ENCODE measurements at regions not wholly inside any gene's neighbourhood (a gene's known extent, or its start where the extent isn't known, plus 50 kb on each side); places are given as distances from the start of the nearest gene placed in this dataset.

DNA sequence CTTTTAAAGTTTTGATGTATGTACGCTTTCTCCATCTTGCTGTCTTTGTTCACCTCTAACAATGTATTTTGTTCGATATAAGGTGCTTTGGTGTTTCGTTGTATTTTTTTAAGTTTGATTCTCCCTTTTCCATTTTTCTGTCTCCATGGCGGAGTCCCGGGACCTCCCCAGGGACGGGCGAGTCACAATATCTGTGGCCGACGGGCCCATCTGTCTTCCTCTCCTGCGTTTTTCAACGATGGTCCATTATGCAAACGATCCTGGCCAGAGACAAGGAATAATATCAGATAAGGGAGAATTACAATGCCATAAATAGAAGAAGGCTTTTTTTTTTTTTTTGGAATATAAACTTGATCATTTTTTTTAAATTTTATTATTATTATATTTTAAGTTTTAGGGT, 112.3 kb upstream of the SHOX start:
- ChIA-PET CTCF (no interaction called here), POLR2A (no interaction called here)
- no peak for DNase-seq (ENCODE audit: extremely low spot score)
- TF ChIP-seq ELF4 (IDR thresholded peaks at IDR 0.05) (no peak), SUZ12 (IDR thresholded peaks at IDR 0.05) (no peak), SP1 (IDR thresholded peaks at IDR 0.05) (no peak), FOXK2 (IDR thresholded peaks at IDR 0.05) (no peak), TARDBP (IDR thresholded peaks at IDR 0.05) (no peak), ARNT (IDR thresholded peaks at IDR 0.05) (no peak), FOXA1 (IDR thresholded peaks at IDR 0.05) (no peak), BHLHE40 (IDR thresholded peaks at IDR 0.05; ENCODE audit: borderline replicate concordance) (no peak), FOXM1 (IDR thresholded peaks at IDR 0.05; ENCODE audit: borderline replicate concordance) (no peak), CTBP1 (IDR thresholded peaks at IDR 0.05; ENCODE audit: borderline replicate concordance) (no peak), L3MBTL2 (conservative IDR thresholded peaks at IDR 0.05) (no peak), LEF1 (IDR thresholded peaks at IDR 0.05; ENCODE audit: borderline replicate concordance) (no peak), HDGF (IDR thresholded peaks at IDR 0.05; ENCODE audit: borderline replicate concordance) (no peak), NFRKB (IDR thresholded peaks at IDR 0.05) (no peak), PKNOX1 (IDR thresholded peaks at IDR 0.05) (no peak), ZNF384 (IDR thresholded peaks at IDR 0.05) (no peak)

GRCh38 chrX:519741-520140, 110.8 kb upstream of the SHOX start:
- no peak for TF ChIP-seq L3MBTL2 (conservative IDR thresholded peaks at IDR 0.05)
- TF ChIP-seq PKNOX1 (IDR thresholded peaks at IDR 0.05): no peak
- no peak for TF ChIP-seq ZNF384 (IDR thresholded peaks at IDR 0.05)
- TF ChIP-seq FOXK2 (IDR thresholded peaks at IDR 0.05): no peak
- no peak for TF ChIP-seq FOXM1 (IDR thresholded peaks at IDR 0.05; ENCODE audit: borderline replicate concordance)
- TF ChIP-seq HDGF (IDR thresholded peaks at IDR 0.05; ENCODE audit: borderline replicate concordance): no peak
- no peak for TF ChIP-seq ARNT (IDR thresholded peaks at IDR 0.05)
- TF ChIP-seq FOXA1 (IDR thresholded peaks at IDR 0.05): no peak
- TF ChIP-seq SP1 (IDR thresholded peaks at IDR 0.05): no peak
- TF ChIP-seq BHLHE40 (IDR thresholded peaks at IDR 0.05; ENCODE audit: borderline replicate concordance): no peak
- TF ChIP-seq ELF4 (IDR thresholded peaks at IDR 0.05): no peak
- TF ChIP-seq CTBP1 (IDR thresholded peaks at IDR 0.05; ENCODE audit: borderline replicate concordance): no peak
- no peak for TF ChIP-seq TARDBP (IDR thresholded peaks at IDR 0.05)
- no peak for DNase-seq (ENCODE audit: extremely low spot score)
- CTCF ChIA-PET: no interaction called here

DNA sequence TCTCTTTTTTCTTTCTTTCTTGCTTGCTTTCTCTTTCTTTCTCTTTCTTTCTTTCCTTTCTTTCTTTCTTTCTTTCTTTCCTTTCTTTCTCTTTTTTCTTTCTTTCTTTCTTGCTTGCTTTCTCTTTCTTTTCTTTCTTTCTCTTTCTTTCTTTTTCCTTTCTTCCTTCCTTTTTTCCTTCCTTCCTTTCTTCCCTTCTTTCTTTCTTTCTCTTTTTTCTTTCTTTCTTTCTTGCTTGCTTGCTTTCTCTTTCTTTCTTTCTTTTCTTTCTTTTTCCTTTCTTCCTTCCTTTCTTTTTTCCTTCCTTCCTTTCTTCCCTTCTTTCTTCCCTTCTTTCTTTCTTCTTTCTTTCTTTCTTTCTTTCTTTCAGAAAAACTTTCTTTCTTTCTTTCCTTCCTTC, 108.1 kb upstream of the SHOX start:
- POLR2A ChIA-PET: no interaction called here
- DNase-seq (ENCODE audit: extremely low spot score): no peak
- CTCF ChIA-PET: no interaction called here
- TF ChIP-seq FOXK2 (IDR thresholded peaks at IDR 0.05) (no peak), BHLHE40 (IDR thresholded peaks at IDR 0.05; ENCODE audit: borderline replicate concordance) (no peak), SUZ12 (IDR thresholded peaks at IDR 0.05) (no peak), ELF4 (IDR thresholded peaks at IDR 0.05) (no peak), ZNF384 (IDR thresholded peaks at IDR 0.05) (no peak)

More at GRCh38 chrX:519741-520140, 110.8 kb upstream of the SHOX start:
- POLR2A ChIA-PET: no interaction called here

- CTCF ChIA-PET: no interaction called here
- POLR2A ChIA-PET: no interaction called here
- TF ChIP-seq LEF1 (IDR thresholded peaks at IDR 0.05; ENCODE audit: borderline replicate concordance): no peak
- TF ChIP-seq FOXA1 (IDR thresholded peaks at IDR 0.05): no peak
- no peak for TF ChIP-seq HDGF (IDR thresholded peaks at IDR 0.05; ENCODE audit: borderline replicate concordance)
- TF ChIP-seq NFRKB (IDR thresholded peaks at IDR 0.05): no peak
- no peak for TF ChIP-seq ZNF384 (IDR thresholded peaks at IDR 0.05)
- no peak for TF ChIP-seq SP1 (IDR thresholded peaks at IDR 0.05)
- no peak for TF ChIP-seq BHLHE40 (IDR thresholded peaks at IDR 0.05; ENCODE audit: borderline replicate concordance)
- TF ChIP-seq FOXM1 (IDR thresholded peaks at IDR 0.05; ENCODE audit: borderline replicate concordance): no peak
- no peak for TF ChIP-seq FOXK2 (IDR thresholded peaks at IDR 0.05)
- no peak for TF ChIP-seq SUZ12 (IDR thresholded peaks at IDR 0.05)
- TF ChIP-seq L3MBTL2 (conservative IDR thresholded peaks at IDR 0.05): no peak
- no peak for TF ChIP-seq PKNOX1 (IDR thresholded peaks at IDR 0.05)
- TF ChIP-seq CTBP1 (IDR thresholded peaks at IDR 0.05; ENCODE audit: borderline replicate concordance): no peak
- TF ChIP-seq ELF4 (IDR thresholded peaks at IDR 0.05): no peak
- TF ChIP-seq TARDBP (IDR thresholded peaks at IDR 0.05): no peak
- TF ChIP-seq ARNT (IDR thresholded peaks at IDR 0.05): no peak
- no peak for DNase-seq (ENCODE audit: extremely low spot score)
These were observed 105.5 kb upstream of the SHOX start for GRCh38 chrX:525134-525533.

- TF ChIP-seq TARDBP (IDR thresholded peaks at IDR 0.05) (no peak), FOXA1 (IDR thresholded peaks at IDR 0.05) (no peak), CTBP1 (IDR thresholded peaks at IDR 0.05; ENCODE audit: borderline replicate concordance) (no peak), LEF1 (IDR thresholded peaks at IDR 0.05; ENCODE audit: borderline replicate concordance) (no peak), ARNT (IDR thresholded peaks at IDR 0.05) (no peak)
- CTCF ChIA-PET: no interaction called here
- POLR2A ChIA-PET: no interaction called here
- no peak for DNase-seq (ENCODE audit: extremely low spot score)
These were observed 104.0 kb upstream of the SHOX start for GRCh38 chrX:526295-527224.

Measured in HEK293T (cell line).